HL-60 (cell line): ENCODE measurements at regions not wholly inside any gene's neighbourhood (a gene's known extent, or its start where the extent isn't known, plus 50 kb on each side); places are given as distances from the start of the nearest gene placed in this dataset.
"Not testable (repeated sequence)": the region's sequence is repeated elsewhere in the genome, so short reads cannot be mapped to it uniquely, and the experiment has no call there.

Source experiments
- DNase-seq, 2 experiments: peaks; one replicate each; pipeline ENCODE4 v3.0.0-alpha.2; 2010 to 2020; ENCODE audit warnings: low read depth in 1 of 2, low spot score in 1 of 2
- H3K27ac ChIP-seq: fragments of 250-450 bp; sonication (Bioruptor Pico); replicated peaks from 2 replicates; pipeline ENCODE4 v1.5.1; 2020; ENCODE audit warnings: mild to moderate bottlenecking, moderate library complexity
- H3K27me3 ChIP-seq: fragments of 250-450 bp; sonication (Bioruptor Pico); 2 replicates; pipeline ENCODE4 v1.5.1; 2021; ENCODE audit warnings: mild to moderate bottlenecking, moderate library complexity; ENCODE audit not compliant: insufficient read depth, poor library complexity, severe bottlenecking
- H3K4me3 ChIP-seq: replicated peaks from 2 replicates; pipeline ENCODE4 v1.5.1; 2011; ENCODE audit warnings: mild to moderate bottlenecking, control low read depth, low read length; ENCODE audit not compliant: insufficient read depth
- GABPA ChIP-seq: IDR thresholded peaks from 2 replicates; pipeline ENCODE4 v1.6.1; 2012; ENCODE audit warnings: low read depth
- POLR2AphosphoS5 ChIP-seq: IDR thresholded peaks from 2 replicates; pipeline ENCODE4 v1.6.1; 2012; ENCODE audit warnings: low read depth
- SPI1 ChIP-seq: IDR thresholded peaks from 2 replicates; pipeline ENCODE4 v1.6.1; 2012; ENCODE audit warnings: low read depth, mild to moderate bottlenecking, borderline replicate concordance
- TF ChIP-seq, protein P1 (sequence below): IDR thresholded peaks from one replicate; pipeline ENCODE4 v1.5.1; 2011; ENCODE audit warnings: low read length, control low read depth, inconsistent platforms; ENCODE audit not compliant: insufficient read depth
- TF ChIP-seq, protein P2 (sequence below): IDR thresholded peaks from 2 replicates; pipeline ENCODE4 v1.6.1; 2012; ENCODE audit warnings: low read depth; ENCODE audit not compliant: insufficient replicate concordance

DNA sequence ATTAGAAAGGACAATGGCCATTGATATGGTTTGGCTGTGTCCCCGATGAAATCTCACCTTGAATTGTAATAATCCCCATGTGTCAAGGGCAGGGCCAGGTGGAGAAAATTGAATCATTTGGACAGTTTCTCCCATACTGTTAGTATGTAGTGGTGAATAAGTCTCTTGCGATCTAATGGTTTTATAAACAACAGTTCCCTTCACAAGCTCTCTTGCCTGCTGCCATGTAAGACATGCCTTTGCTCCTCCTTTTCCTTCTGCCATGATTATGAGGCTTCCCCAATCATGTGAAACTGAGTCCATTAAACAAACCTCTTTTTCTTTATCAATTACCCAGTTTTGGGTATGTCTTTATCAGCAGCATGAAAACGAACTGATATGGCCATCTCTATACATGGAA is 302.7 kb downstream of the SFMBT2 start:
- no peak for DNase-seq

DNA sequence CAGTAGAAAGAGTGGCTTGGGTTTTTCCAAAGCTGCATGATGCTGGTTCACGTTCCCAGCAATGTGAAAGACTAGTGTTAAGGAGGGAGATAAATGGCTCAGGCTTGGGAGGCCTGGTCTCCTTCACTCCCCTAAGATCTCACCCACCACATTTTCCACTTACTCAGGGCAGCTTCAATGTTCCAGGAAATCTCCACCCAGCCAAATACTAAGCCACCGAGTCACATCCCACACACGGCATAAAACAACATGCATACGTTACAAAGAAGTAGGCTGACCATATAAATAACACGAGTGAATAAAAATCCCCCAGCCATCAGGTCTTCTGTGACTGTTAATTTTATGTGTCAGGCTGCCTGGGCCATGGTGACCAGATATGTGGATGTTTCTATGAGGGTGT is 303.5 kb downstream of the SFMBT2 start:
- Histone ChIP-seq H3K4me3 (no peak overlapping the region), H3K27ac (no peak overlapping the region), H3K27me3 (no peaks in the 10 kb centered on the region)
- no peak for DNase-seq
- no peak for TF ChIP-seq SPI1
- no peak for TF ChIP-seq POLR2AphosphoS5
- no peak for TF ChIP-seq GABPA
- TF ChIP-seq, protein P1, sequence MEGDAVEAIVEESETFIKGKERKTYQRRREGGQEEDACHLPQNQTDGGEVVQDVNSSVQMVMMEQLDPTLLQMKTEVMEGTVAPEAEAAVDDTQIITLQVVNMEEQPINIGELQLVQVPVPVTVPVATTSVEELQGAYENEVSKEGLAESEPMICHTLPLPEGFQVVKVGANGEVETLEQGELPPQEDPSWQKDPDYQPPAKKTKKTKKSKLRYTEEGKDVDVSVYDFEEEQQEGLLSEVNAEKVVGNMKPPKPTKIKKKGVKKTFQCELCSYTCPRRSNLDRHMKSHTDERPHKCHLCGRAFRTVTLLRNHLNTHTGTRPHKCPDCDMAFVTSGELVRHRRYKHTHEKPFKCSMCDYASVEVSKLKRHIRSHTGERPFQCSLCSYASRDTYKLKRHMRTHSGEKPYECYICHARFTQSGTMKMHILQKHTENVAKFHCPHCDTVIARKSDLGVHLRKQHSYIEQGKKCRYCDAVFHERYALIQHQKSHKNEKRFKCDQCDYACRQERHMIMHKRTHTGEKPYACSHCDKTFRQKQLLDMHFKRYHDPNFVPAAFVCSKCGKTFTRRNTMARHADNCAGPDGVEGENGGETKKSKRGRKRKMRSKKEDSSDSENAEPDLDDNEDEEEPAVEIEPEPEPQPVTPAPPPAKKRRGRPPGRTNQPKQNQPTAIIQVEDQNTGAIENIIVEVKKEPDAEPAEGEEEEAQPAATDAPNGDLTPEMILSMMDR: no peak
- TF ChIP-seq, protein P2, sequence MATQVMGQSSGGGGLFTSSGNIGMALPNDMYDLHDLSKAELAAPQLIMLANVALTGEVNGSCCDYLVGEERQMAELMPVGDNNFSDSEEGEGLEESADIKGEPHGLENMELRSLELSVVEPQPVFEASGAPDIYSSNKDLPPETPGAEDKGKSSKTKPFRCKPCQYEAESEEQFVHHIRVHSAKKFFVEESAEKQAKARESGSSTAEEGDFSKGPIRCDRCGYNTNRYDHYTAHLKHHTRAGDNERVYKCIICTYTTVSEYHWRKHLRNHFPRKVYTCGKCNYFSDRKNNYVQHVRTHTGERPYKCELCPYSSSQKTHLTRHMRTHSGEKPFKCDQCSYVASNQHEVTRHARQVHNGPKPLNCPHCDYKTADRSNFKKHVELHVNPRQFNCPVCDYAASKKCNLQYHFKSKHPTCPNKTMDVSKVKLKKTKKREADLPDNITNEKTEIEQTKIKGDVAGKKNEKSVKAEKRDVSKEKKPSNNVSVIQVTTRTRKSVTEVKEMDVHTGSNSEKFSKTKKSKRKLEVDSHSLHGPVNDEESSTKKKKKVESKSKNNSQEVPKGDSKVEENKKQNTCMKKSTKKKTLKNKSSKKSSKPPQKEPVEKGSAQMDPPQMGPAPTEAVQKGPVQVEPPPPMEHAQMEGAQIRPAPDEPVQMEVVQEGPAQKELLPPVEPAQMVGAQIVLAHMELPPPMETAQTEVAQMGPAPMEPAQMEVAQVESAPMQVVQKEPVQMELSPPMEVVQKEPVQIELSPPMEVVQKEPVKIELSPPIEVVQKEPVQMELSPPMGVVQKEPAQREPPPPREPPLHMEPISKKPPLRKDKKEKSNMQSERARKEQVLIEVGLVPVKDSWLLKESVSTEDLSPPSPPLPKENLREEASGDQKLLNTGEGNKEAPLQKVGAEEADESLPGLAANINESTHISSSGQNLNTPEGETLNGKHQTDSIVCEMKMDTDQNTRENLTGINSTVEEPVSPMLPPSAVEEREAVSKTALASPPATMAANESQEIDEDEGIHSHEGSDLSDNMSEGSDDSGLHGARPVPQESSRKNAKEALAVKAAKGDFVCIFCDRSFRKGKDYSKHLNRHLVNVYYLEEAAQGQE: no peak

More for the DNA sequence above, 302.7 kb downstream of the SFMBT2 start:
- no peak overlapping the region for H3K4me3 ChIP-seq
- H3K27me3 ChIP-seq: no peaks in the 10 kb centered on the region
- no peak overlapping the region for H3K27ac ChIP-seq
- TF ChIP-seq GABPA (no peak), SPI1 (no peak), POLR2AphosphoS5 (no peak)
- TF ChIP-seq, protein P2: no peak
- TF ChIP-seq, protein P1: no peak

DNA sequence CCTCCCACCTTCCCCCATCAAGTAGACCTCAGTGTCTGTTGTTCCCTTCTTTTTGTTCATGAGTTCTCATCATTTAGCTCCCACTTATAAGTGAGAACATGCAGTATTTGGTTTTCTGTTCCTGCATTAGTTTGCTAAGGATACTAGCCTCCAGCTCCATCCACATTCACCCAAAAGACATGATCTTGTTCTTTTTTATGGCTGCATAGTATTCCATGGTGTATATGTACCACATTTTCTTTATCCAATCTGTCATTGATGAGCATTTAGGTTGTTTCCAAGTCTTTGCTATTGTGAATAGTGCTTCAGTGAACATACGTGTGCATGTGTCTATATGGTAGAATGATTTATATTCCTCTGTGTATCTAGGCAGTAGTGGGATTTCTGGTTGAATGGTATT is 306.5 kb downstream of the SFMBT2 start:
- H3K27me3 ChIP-seq, H3K27ac ChIP-seq, DNase-seq, H3K4me3 ChIP-seq: not testable (repeated sequence)

DNA sequence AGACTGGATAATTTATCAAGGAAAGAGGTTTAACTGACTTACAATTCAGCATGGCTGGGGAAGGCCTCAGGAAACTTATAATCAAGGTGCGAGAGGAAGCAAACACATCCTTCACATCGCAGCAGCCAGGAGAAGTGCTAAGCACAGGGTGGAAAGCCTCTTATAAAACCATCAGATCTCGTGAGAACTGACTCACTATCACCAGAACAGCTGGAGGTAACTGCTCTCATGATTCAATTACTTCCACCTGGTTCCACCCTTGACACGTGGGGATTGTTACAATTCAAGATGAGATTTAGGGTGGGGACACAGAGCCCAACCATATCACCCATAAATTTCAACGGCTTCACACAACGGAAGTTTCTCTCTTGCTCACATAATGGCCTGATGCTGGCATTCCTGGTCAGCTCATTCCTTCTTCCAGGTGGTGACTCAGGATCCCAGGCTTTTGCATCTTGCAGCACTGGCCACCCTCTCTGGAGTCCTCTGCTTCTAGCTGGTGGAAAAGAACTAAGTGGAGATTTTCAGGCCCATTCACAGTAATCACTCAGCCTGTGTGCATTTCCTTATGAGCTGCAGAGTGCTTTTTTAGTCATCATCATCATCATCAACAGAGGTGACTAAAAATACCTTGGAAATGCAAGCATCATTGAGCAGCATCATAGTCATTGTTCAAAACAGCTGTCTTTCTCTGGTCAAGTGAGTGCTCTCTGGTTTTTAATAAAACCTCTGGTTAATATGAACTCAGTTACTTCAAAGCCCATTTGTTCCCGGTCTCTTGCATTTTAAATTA is 308.1 kb downstream of the SFMBT2 start:
- TF ChIP-seq SPI1 (no peak), GABPA (no peak), POLR2AphosphoS5 (no peak)
- TF ChIP-seq, protein P1: no peak
- TF ChIP-seq, protein P2: no peak
- no peak for DNase-seq
- H3K27me3 ChIP-seq: no peaks in the 10 kb centered on the region
- H3K27ac ChIP-seq: no peak overlapping the region
- no peak overlapping the region for H3K4me3 ChIP-seq
